ENCODE measurements at regions not wholly inside any gene's neighbourhood (a gene's known extent, or its start where the extent isn't known, plus 50 kb on each side); places are given as distances from the start of the nearest gene placed in this dataset.

DNA sequence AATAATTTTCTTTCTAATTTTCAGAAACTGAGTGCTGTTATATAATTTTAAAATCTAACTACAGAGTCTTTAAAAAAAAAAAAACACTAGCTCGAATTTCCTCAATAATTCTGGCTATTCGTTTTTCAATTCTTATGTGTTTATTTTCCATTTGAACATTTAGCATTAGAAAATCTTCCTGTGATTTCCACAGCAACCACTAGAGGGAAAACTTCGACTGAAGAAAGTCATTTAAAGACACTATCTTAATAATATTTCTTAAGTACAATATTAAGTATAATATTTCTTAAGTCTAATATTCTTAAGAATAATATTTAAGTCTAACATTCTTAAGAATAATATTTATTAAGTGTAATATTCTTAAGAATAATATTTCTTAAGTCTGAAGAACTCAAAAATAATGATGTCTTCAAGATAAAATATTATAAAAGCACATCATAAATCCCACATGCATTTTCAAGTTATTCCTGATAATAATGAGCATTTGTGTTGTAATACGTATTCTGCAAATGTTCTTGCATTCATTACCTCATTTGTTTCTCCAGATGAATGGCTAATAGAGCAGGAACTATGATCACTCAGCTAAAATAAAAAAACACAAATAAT is 118.4 kb upstream of the WDR17 start:
- no peak for DNase-seq (ENCODE audit: low read depth)

DNA sequence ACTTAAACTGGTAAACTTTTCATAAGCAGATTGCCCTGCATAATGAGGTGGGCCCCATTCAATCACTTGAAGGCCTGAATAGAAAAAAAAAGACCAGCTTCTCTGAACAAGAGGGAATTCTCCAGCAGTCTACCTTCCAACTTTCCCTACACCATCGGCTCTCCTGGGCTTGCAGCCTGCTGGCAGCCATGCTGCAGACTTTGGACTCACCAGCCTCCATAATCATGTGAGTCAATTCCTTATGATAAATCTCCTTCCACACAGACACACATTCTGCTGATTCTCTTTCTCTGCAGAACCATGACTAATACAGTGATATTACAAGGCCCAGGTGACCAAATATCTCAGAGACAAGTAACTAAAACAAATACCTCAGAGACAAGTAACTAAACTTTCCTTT is 113.8 kb upstream of the WDR17 start:
- no peak for DNase-seq (ENCODE audit: low read depth)

- no peak for DNase-seq (ENCODE audit: low read depth)
These were observed 112.5 kb upstream of the WDR17 start for GRCh38 chr4:175953116-175953515.

GRCh38 chr4:175953960-175954521 is 111.6 kb upstream of the WDR17 start:
- no peak for DNase-seq (ENCODE audit: low read depth)

DNA sequence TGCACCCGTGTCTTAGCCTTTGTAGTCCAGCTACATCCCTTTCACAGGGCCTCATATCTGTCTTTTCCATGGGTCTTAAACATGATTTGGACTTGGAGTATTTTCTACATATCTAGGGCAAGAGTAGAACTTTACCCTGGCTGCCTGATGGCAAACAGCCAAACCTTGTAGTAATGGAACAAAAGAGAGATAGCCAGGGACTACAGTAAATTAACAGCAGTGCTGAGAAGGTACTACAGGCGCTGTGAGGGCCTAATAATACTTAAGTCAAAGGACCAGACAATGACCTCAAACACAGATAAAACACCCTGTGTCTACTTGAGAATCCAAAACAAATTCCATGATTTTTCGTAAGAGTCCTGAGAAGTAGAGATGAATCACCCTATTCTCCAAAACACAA is 111.0 kb upstream of the WDR17 start:
- DNase-seq (ENCODE audit: low read depth) = no peak

- no peak for DNase-seq (ENCODE audit: low read depth)
These were observed 104.0 kb upstream of the WDR17 start for GRCh38 chr4:175961604-175962003.

DNA sequence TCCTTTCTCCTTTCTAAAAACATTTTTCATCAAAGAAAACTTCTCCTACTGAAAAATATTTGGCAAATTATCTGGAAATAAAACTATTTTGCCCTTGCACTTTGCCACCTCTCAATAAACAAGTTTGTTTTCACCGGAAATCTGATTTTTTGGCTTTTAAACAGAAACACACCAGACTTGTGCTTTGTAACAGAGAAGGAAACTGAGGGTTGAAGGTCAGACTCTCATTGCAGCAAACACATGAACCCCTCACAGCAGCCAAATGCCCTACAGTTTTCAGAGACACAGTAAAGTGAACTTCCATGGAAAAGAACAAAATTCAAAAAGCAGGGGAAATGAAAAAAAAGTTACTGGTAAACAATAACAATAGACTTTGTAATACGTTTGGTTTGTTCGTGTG is 95.6 kb upstream of the WDR17 start:
- DNase-seq (ENCODE audit: low read depth) = no peak

DNA sequence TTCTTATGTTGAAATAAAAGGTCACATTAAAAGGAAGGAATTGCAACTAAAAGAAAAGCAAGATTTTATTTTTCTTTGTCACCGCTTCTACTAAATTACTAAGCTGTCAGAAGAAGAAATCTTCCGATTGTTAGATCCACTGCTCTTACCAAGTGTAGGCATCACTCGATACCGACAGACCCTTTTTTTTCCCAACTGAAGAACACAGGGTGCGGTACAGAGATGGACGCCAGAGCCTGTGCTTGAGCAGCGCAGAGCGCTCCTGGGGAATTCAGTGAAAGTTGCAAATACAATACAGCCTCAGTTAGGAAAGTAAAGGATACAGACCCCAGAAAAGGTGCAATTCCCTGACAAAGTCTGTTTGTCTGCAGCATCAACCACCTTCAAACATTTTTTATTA is 94.9 kb upstream of the WDR17 start:
- no peak for DNase-seq (ENCODE audit: low read depth)

DNA sequence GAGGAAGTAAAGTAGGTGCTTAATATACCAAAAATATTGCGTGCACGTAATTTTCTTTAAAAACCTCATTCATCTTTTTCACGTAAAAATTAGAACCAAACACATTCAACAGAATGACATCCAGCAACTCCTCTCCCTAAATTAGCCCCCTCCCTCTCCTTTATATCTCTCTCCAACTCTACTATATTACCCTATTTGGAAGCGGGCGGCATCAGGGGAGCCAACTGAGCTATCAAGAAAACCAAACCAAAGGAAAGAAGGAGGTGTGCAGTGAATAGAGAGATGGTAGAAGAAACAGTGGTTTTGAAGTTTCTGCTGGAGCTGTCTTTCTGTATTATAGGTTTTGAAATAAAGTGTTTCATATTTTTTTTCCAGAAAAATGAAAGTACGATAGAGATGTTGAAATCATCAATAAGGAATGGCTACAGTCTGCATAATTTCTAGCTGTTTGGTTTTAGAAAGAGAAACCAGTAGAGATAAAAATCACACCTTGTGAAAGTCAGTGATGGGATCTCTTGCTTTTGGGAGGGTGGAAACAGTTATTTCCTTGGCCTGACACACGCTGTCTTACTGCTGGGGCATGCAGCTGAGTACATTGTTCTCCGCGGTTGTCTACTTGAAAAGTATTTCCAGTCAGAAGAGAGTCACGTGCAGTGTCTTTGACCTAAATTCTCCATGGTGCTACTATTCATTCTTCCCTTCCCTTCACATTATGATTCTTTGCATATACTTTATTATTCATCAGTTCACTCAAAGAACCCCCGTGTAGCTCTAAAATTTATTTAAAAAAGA is 94.1 kb upstream of the WDR17 start:
- DNase-seq (ENCODE audit: low read depth) = no peak

- DNase-seq (ENCODE audit: low read depth) = no peak
These were observed 92.4 kb upstream of the WDR17 start for GRCh38 chr4:175973027-175973923.

DNA sequence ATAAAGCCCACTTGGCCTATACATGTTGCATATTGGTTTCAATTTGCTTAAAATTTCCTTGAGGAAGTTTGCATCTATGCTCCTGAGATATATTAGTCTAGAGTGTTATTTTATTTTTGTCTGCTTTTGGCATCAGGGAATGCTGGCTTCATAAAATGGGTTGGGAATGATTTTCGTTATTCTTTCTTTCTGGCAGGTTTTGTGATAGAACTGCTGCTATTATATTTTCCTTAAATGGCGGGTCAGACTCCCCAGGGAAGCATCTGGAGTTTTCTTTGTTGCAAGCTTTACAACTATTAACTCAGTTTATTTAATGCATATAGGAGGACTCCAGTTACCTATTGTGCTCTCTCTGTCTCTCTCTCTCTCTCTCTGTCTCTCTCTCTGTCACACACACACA is 82.0 kb upstream of the WDR17 start:
- no peak for DNase-seq (ENCODE audit: low read depth)

DNA sequence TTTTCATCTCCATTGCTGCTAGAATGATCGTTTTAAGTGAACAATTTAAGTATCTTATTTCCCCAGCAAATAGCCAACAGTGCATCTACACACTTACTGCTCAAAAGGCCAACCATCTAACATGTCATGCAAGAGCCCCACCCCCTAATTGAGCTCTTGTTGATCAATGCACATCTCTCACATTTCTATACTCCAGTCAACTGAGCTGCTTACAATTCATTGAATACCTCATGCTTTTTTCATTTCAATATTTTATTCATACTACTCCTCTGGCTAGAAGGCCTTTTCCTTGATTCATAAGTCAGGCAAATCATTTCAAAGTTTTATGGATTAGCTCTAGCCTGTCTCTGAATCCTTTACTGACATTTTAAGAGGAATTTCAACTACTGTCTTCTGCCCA is 79.0 kb upstream of the WDR17 start:
- no peak for DNase-seq (ENCODE audit: low read depth)

DNA sequence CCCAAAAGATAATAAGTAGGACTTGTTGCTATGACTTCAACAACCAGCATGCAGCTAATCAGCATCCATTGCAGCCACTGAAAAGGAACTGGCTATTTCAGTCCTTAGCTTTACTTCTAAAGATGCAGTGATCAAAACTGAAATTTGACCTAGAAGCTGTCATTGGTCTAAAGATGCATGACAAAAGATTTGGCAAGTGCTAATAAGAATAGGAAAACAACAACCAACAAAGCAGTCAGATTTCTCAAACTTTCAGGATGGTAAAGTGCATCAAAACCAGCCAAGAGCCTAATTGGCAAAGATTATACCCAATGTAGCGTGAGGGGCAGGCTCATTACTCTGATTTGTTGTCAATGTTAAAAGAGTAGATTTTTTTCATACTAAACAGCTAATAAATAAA is 77.1 kb upstream of the WDR17 start:
- no peak for DNase-seq (ENCODE audit: low read depth)

- no peak for DNase-seq (ENCODE audit: low read depth)
These were observed 69.4 kb upstream of the WDR17 start for GRCh38 chr4:175996206-175996605.

DNA sequence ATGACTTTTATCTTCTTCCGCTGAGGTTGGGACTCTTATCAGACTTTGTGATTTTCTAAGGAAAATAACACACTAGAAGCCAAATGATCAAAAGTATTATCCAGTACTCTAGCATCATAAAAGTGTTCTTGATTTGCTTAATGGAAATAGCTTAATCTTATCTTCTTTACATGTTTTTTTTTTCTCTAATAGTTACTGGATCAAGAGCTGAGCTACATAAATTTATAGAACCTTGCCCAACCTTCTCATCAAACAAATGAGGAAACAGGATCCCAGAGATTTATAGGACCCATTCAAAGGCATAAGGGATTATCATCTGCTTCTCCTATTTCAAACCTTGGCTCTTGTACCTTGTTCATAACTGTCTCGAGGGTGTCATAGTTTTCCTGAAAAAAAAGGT is 68.3 kb upstream of the WDR17 start:
- DNase-seq (ENCODE audit: low read depth) = no peak

DNA sequence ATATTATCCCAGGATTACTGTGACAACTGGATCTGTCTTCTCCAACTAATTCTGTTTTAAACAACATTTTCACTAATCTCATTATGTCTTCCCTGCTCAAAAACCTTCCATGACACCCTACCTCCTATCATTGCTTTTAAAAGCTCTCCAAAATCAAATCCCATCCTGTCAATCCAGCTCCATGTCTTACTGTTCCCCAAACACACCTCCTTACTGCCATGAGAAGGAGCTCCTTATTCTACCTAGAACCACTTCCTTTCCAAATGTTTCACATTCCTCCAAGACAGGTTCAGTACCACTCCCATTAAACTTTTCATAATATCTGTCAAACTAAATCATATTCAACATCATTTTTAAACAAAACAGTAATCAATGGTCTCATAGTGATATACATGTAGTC is 66.9 kb upstream of the WDR17 start:
- no peak for DNase-seq (ENCODE audit: low read depth)

GRCh38 chr4:175999944-176000343 is 65.7 kb upstream of the WDR17 start:
- DNase-seq (ENCODE audit: low read depth) = no peak

- DNase-seq (ENCODE audit: low read depth) = no peak
These were observed 64.3 kb upstream of the WDR17 start for GRCh38 chr4:176001151-176002006.

DNA sequence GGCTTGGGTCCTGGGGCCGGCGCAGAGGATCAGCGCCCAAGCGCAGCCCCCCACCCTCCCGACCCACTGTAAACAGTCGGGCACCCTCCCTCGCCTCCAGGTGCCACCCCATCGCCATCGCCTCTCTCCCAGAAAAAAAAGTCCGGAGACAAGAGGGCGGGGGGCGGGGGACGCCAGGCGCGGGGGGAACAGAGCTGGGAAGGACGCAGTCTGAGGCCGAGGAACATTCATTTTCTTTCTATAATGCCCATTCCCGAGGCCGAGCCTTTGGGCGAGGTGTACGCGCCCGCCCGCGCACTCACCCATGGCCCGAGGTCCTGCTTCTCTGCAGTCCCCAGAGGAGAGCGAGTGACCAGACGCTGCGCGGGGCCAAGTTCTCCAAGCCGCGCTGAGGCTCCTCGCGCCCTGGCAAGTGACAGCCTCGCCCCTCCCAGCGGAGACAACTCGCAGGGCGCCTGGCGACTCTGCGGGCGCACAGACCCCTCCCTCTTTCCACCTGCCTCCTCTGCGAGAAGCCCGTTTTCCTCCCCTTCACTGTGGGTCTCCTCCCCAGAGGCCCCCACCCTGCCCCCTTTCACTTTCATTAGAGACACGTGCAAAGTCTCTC is 63.5 kb upstream of the WDR17 start:
- no peak for DNase-seq (ENCODE audit: low read depth)

DNA sequence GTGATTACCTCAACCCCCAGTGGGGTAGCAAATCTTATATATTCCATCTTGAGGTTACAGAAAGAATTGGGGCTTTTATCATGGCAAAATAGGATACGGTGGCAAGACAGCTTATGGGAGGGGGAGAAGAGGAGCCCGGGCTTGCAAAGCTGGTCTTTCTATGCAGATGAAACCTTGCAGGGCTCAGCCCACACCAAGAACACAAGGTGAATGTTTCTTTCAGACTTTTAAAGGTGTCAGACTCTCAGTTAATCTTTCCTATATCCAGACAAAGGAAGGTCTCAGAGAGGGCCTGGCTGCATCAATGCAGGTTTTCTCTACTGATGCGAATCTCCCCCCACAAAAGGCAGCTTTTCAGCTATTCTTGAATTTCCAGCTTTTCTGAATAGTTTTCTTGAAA is 59.9 kb upstream of the WDR17 start:
- no peak for DNase-seq (ENCODE audit: low read depth)

DNA sequence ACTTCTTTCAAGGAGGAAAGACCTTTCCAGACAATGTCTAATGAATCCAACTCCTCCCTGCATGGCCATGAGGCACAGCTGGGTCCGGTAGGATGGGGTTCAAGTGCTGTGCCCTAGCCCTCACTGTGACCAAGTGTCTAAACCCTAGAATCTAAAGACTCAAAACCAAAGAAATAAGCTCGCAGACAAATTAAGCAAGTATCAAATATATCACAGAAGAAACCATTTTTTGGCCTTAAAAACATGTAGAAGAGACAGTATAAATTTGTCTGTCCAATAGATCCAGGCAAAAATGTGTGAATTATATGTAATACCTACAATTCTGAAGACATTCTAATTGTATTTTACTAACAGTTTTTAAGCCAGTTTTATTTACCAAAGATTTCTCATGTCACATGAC is 56.4 kb upstream of the WDR17 start:
- DNase-seq (ENCODE audit: low read depth) = no peak

Data from stromal cell of bone marrow (primary cell).